Testis (tissue), 2 donors: ENCODE measurements at regions not wholly inside any gene's neighbourhood (a gene's known extent, or its start where the extent isn't known, plus 50 kb on each side); places are given as distances from the start of the nearest gene placed in this dataset.

Experiments
- CTCF ChIP-seq, 3 experiments: fragments of 450-650 bp in 2 of 3; fragments of 200-600 bp in 1 of 3; sonication (generic) in 1 of 3; IDR thresholded peaks; one replicate each; pipeline ENCODE4 v1.5.1; 2016 to 2019; ENCODE audit warnings: antibody characterized with exemption in 3 of 3, mild to moderate bottlenecking in 2 of 3, moderate library complexity in 1 of 3
- POLR2A ChIP-seq: fragments of 450-650 bp; IDR thresholded peaks from one replicate; pipeline ENCODE4 v1.6.1; 2017; ENCODE audit warnings: antibody characterized with exemption, mild to moderate bottlenecking, moderate library complexity

- no peak for TF ChIP-seq CTCF (IDR thresholded peaks at IDR 0.05)
- no peak for TF ChIP-seq POLR2A
Measured at GRCh38 chr9:118613996-118614395, 755.2 kb downstream of the BRINP1 start.
